Smooth muscle cell (in vitro differentiated cells): ENCODE measurements at regions not wholly inside any gene's neighbourhood (a gene's known extent, or its start where the extent isn't known, plus 50 kb on each side); places are given as distances from the start of the nearest gene placed in this dataset.

Experiments used
- DNase-seq: peaks from one replicate; lab custom pipeline; 2025; ENCODE audit not compliant: unreplicated experiment; lab: John Stamatoyannopoulos, UW
- H2AFZ ChIP-seq: fragments of 200-600 bp; sonication (generic); 2 replicates; pipeline ENCODE4 v1.6.0; 2016; ENCODE audit warnings: antibody characterized with exemption, low read depth, mild to moderate bottlenecking
- H3F3A ChIP-seq: fragments of 200-600 bp; sonication (generic); 2 replicates; pipeline ENCODE4 v1.6.0; 2017; ENCODE audit warnings: antibody characterized with exemption, low read depth
- H3K27ac ChIP-seq: fragments of 200-600 bp; sonication (generic); 2 replicates; pipeline ENCODE4 v1.5.1; 2016; ENCODE audit warnings: low read depth, mild to moderate bottlenecking
- H3K27me3 ChIP-seq: fragments of 200-600 bp; sonication (generic); 2 replicates; pipeline ENCODE4 v1.6.1; 2016; ENCODE audit warnings: low read depth, mild to moderate bottlenecking
- H3K36me3 ChIP-seq: fragments of 200-600 bp; sonication (generic); 2 replicates; pipeline ENCODE4 v1.5.1; 2016; ENCODE audit warnings: low read depth
- H3K4me1 ChIP-seq: fragments of 200-600 bp; sonication (generic); 2 replicates; pipeline ENCODE4 v1.5.1; 2016; ENCODE audit warnings: low read depth
- H3K4me2 ChIP-seq: fragments of 200-600 bp; sonication (generic); 2 replicates; pipeline ENCODE4 v1.6.0; 2016; ENCODE audit warnings: mild to moderate bottlenecking
- H3K4me3 ChIP-seq: fragments of 200-600 bp; sonication (generic); 2 replicates; pipeline ENCODE4 v1.5.1; 2016; ENCODE audit warnings: mild to moderate bottlenecking
- H3K79me2 ChIP-seq: fragments of 200-600 bp; sonication (generic); 2 replicates; pipeline ENCODE4 v1.6.0; 2016; ENCODE audit warnings: low read depth, mild to moderate bottlenecking
- H3K9ac ChIP-seq: fragments of 200-600 bp; sonication (generic); 2 replicates; pipeline ENCODE4 v1.6.0; 2016; ENCODE audit warnings: low read depth
- H3K9me3 ChIP-seq: fragments of 200-600 bp; sonication (generic); replicated peaks from 2 replicates; pipeline ENCODE4 v1.5.1; 2016; ENCODE audit warnings: low read depth
- H4K20me1 ChIP-seq: fragments of 200-600 bp; sonication (generic); 2 replicates; pipeline ENCODE4 v1.6.0; 2016; ENCODE audit warnings: low read depth
- CTCF ChIP-seq: fragments of 200-600 bp; sonication (generic); IDR thresholded peaks from 2 replicates; pipeline ENCODE4 v1.5.1; 2017; ENCODE audit warnings: borderline replicate concordance, mild to moderate bottlenecking, antibody characterized with exemption; ENCODE audit not compliant: insufficient read depth, poor library complexity, severe bottlenecking
- WGBS: methylation state at CpG from one replicate; pipeline ENCODE4 v1.1.7; 2016; ENCODE audit warnings: low lambda C conversion rate; 5-methylcytosine and 5-hydroxymethylcytosine counted together

- Histone ChIP-seq H3K79me2 (no peaks in the 10 kb centered on the region), H3K9ac (no peak overlapping the region), H3K27ac (no peak overlapping the region), H2AFZ (no peak overlapping the region), H3K9me3 (no peaks in the 10 kb centered on the region), H3F3A (peaks cover 26% of the 10 kb centered on the region), H3K4me2 (peak overlapping the region; percentile 49), H3K4me3 (no peak overlapping the region), H3K36me3 (no peaks in the 10 kb centered on the region), H3K27me3 (no peaks in the 10 kb centered on the region), H3K4me1 (peaks cover 30% of the 10 kb centered on the region), H4K20me1 (peaks cover 76% of the 10 kb centered on the region)
- 39% methylated on average over 21 of the region's 21 CpGs for WGBS
- no peak for DNase-seq
- TF ChIP-seq CTCF: no peak
Measured at GRCh38 chr16:85473909-85474620, 139.1 kb upstream of the GSE1 start.

GRCh38 chr16:85474621-85475217 lies 138.4 kb upstream of the GSE1 start:
- TF ChIP-seq CTCF: no peak
- H3K9ac ChIP-seq: no peak overlapping the region
- H3K27ac ChIP-seq: no peak overlapping the region
- H3K27me3 ChIP-seq: no peaks in the 10 kb centered on the region
- peaks cover 76% of the 10 kb centered on the region for H4K20me1 ChIP-seq
- no peaks in the 10 kb centered on the region for H3K79me2 ChIP-seq
- WGBS: 14% methylated on average over 9 of the region's 9 CpGs
- no peak overlapping the region for H3K4me3 ChIP-seq
- H3K9me3 ChIP-seq: no peaks in the 10 kb centered on the region
- H2AFZ ChIP-seq: no peak overlapping the region
- H3K4me2 ChIP-seq: peak overlapping the region; percentile 49
- H3F3A ChIP-seq: peaks cover 26% of the 10 kb centered on the region
- peaks cover 30% of the 10 kb centered on the region for H3K4me1 ChIP-seq
- no peak for DNase-seq
- no peaks in the 10 kb centered on the region for H3K36me3 ChIP-seq

DNA sequence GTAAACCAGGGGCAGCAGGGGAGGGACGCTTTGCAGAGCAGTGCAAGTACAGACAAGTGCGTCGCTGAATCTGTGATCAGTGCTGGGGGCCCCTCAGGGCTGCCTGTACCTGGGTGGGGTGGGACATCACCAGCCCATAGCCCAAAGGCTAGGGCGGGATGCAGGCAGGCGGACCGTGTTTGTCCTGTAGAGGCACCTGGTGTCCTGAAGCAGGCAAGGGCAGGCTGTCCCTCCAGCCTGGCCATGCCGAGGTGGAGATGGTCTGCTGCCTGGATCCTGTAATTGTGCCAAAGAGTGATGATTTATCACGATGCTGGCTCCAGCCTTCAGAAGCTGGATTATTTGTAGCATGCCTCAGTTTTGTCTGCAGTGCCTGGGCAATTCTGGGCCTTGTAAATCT lies 137.9 kb upstream of the GSE1 start:
- Histone ChIP-seq H3K9ac (no peak overlapping the region), H3K79me2 (no peaks in the 10 kb centered on the region), H3K27me3 (no peaks in the 10 kb centered on the region), H3K27ac (no peak overlapping the region), H4K20me1 (peaks cover 75% of the 10 kb centered on the region), H3F3A (peaks cover 26% of the 10 kb centered on the region), H2AFZ (no peak overlapping the region), H3K36me3 (no peaks in the 10 kb centered on the region), H3K4me1 (peaks cover 30% of the 10 kb centered on the region), H3K9me3 (no peaks in the 10 kb centered on the region), H3K4me3 (no peak overlapping the region), H3K4me2 (peak overlapping the region; percentile 49)
- TF ChIP-seq CTCF: no peak
- no peak for DNase-seq
- WGBS: 46% methylated on average over 8 of the region's 8 CpGs
